ENCODE measurements at regions not wholly inside any gene's neighbourhood (a gene's known extent, or its start where the extent isn't known, plus 50 kb on each side); places are given as distances from the start of the nearest gene placed in this dataset.

DNA sequence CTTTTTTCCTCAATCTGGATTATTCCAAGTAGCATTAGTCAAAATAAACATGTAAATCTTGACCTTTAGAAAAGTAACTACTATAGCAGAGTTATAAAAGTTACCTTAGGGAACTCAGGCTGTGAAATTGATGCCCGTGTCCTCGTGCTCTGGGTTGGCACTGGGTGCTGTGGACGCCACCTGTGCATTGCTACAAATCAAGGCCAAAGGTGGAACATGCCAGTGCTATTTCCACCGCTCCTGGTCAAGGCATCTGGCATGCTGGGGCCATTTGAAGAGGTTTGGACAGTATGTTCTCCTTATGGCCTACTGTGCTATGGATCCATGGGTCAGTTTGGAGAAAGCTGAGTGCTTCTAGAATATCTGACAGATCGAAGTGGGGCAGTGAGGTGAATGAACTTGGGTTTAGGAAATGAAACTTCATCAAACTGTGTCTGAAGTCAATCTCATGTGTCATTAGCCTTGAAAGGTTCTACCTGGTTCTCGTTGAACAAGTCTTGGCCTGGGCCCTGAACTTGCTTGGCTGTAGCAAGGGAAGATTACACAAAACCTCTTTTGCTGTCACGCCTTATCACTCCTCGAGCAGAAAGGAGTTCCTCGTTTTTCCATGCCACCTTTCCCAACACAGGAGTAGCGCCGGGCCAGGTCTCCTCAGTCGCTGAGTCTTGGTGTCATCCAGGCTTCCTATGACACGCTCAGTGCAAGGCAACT, 397.6 kb upstream of the RGMA start:
- DNase-seq (ENCODE audit: low read depth): no peak

DNA sequence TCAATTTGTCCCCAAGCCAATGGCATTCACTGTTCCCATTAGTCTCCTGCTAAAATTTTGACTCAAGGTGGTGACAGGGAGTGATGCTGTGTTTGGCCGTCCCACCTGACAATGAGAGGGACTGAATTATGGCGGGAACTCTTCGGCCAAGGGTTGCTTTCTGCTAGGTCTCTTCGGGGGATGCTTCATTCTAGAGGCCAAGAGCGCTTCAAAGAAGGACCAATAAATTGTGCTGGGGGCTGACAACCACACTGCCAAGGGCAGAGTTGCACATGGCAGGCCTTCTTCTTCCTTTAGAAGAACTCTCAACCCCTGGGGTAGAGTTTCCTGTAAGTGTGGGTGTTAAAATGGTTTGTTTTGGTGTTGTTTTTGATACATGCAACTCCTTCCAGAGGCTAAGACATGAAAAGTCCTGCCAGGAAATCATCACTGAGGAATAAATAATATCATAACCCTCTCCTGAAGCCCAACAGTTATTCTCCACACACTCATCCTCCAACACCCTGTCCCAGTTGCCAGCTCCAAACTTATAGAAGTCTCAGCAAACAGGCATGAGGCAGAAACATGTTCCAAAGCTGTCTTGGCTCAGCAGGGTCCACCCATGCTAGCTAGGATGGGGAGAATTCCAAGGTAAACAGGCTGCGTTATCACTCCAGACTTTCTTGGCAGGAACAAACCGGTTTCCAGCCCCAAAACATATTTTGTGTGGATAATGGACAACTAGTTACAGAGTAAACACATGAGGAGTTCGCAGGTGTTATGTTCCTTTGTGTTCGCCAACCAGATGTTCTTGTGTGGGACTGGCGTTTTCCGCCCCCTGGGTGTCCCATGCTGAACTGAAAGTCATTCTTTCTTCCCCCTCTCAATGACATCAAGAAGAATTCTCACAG, 396.7 kb upstream of the RGMA start:
- DNase-seq (ENCODE audit: low read depth): no peak

DNA sequence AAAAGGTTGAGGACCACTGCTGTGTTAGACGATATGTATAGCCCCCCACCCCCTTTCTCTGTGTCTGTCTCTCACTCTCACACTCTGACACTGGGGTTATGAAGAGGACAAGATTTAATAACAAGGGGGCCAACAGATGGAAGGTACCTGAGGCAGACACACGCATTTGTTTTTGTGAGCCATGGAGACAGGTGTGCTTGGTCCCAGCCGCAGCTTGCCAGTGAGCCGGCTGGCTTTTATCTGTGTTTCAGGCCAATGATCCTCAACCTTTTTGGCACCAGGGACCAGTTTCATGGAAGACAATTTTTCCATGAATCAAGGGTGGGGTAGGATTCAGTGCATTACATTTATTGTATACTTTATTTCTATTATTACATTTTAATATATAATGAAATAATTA, 394.9 kb upstream of the RGMA start:
- no peak for DNase-seq (ENCODE audit: low read depth)

DNA sequence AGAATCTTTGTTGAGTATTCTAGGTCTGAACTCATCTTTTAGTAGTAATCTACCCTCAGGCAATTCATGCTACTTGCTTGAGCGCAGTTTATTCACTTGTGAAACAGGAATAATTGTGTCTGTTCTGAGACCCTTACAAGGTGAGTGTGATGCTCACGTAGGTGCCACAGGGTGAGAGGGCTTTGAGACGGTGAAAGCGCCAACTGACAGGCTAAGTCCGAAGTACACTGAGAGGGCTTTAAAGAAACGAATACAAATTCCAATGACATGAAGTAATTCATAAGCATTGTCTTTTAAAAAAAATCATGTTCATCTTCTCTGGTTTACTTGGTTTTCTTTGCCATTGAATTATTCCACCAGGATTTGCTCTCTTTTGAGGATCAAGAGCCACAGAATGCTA, 393.7 kb upstream of the RGMA start:
- DNase-seq (ENCODE audit: low read depth): no peak

DNA sequence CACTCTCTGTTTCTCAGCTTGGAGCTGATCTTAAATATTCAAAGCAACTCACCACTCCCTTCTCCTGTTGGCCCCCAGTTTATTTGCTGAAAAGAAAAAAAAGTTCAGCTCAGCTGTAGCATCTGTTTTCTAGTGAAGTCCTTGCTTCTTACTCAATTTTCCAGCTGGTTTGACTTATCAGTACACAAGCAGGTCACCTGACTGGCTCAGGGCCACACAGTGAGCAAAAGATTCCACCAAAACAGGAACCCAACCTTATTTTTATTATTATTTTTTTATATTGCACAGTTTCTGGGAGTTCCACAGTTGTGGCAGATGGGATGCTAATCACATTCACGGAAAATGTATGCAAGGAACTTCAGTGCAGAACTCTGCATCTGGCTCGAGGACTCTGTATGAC, 390.7 kb upstream of the RGMA start:
- no peak for DNase-seq (ENCODE audit: low read depth)

DNA sequence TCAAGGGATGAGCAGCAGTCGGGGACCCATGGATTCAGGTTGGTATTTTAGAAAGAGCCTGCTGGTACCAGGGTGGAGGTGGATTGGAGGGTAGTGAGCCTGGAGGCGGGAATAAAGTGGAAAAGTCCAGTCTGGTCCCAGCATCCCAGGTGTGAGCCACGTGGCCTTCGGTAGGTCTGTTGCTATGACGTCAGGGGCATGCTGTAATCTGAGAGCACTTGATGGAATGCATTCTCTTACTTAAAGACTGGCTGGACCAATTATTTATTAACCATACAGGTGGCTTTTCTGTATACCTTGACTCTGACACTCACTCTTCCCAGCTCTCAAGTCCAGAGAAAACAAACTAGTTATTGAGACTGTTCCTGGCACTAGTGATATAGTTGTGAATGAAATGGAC, 389.9 kb upstream of the RGMA start:
- no peak for DNase-seq (ENCODE audit: low read depth)

DNA sequence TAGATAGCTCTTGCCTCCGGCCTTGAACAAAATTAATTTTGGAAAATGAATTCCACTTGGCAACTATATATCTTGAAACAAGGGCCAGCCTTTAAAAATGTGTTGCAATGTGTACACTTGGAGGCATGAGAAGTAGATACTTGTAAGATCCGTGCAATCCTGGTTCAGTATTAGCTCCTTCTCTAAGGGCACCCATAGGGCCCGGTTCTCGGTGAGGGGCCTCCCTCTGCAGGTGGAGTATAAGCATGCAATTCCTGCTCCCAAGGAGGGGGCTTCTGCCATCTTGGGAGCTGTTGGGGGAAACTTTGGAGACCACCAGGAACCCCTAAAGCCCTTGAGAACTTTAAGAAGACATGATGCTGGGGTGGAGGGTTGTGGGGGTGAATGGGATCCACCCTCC, 388.7 kb upstream of the RGMA start:
- DNase-seq (ENCODE audit: low read depth): no peak

DNA sequence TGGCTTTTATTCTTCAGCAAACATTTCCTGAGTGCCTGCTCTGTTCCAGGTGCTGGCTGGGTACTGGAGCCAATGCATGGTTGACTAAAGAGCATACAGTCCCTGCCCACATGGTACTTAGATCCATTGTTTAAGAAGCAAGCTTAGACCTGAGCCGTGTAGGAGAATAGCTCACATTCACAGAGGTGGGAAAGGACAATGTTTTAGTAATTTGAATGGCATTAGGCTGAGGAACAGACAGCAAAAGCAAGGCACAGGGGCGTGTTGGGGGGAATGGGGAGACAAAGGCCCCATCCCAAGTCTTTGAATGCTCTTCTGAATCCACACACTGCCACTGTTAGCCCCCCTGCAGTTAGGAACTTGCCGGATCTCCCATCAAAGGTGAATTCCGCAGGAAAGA, 388.2 kb upstream of the RGMA start:
- DNase-seq (ENCODE audit: low read depth): no peak

DNA sequence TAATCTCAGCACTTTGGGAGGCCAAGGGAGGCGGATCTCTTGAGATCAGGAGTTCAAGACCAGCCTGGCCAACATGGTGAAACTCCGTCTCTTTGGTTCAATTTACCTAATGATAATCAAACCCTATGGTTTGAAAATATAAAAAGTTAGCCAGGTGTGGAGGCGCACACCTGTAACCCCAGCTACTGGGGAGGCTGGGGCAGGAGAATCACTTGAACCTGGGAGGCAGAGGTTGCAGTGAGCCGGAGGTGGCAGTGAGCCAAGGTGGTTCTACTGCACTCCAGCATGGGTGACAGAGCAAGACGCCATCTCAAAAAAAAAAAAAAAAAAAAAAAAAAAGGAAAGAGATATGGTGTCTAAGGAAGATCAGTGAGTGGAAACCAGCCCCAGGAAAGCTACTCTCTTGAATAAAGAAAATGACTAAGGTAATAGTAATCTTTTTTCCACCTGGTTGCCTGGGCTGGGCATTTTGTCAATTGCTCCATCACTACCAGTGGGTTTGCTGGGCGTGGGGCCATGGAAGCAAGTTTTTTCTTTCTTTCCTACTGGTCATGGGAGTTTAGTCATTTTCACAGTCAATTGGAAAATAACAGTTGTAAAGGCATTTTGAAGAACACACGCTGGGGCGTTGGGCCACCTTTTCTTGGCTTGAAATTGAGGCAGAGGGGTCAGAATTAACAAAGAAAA, 387.6 kb upstream of the RGMA start:
- no peak for DNase-seq (ENCODE audit: low read depth)

DNA sequence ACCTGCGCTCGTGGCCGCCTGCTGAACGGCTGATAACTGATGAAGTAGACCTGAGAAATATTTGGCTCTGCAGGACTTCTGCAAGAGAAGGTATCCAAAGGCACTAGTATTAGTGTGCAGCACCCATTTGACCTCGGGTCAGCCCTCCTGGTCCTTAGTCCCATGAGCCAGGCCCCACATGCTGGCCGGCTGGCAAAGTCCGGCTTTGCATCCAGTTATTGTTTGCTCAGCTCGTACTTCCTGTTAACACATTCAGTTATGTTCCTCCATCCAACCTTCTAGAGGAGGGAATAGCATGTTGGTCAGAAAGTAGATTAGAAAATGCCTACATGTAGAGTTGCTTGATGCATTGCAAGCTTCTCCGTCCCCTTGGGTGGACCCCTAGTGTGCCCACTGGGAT, 385.7 kb upstream of the RGMA start:
- DNase-seq (ENCODE audit: low read depth): no peak

DNA sequence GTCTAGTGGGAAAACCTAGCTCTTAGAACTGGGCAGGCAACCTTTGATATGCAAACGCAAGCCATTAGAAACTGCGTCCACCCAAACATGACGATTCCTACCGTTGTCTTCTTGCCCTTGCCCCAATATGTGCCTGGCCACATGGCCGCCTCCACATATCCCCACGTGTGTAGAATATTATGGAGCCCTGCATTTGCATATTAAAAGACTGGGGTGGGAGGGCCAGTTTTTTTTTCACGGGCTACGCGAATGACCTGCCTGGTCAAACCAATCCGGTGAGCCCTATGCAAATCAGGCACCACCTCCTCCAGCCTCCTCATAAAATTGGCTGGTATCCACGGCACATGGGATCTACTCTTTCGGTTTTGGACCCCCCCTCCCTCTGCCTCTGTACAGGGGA, 381.0 kb upstream of the RGMA start:
- DNase-seq (ENCODE audit: low read depth): no peak

DNA sequence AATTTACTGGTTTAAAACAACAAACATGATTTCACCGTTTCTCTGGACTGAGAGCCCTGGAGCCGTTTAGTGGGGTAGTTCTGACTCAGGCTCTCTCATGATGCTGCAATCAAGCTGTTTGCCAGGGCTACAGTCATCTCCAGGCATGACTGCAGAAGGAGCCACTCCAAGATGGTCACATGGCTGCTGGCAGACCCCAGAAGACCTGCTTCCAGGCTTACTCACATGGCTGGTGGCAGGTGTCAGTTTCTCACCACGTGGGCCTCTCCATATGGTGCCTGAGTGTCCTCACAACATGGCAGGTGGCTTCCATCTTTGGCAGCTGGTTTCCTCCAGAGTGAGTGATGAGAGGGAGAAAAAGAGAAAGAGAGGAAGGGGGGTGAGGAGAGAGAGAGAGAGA, 378.3 kb upstream of the RGMA start:
- DNase-seq (ENCODE audit: low read depth): no peak

DNA sequence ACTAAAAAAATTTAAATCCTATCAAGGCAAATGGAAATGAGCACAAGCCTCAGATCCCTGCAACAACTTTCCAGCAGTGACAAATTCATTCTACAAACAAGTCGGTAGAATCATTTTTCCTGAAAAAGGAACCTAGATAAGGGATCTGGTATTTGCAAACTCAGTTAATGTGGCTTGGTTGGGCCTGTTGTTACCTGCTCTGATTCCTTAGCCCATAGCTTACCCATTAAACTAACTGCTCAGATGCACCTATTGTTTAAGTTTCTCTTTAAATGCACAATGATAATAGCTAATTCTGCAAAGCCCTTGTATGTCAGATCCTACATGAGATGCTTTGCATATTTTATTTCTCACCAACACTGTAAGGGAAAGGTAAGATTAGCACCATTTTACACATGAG, 377.4 kb upstream of the RGMA start:
- DNase-seq (ENCODE audit: low read depth): no peak

DNA sequence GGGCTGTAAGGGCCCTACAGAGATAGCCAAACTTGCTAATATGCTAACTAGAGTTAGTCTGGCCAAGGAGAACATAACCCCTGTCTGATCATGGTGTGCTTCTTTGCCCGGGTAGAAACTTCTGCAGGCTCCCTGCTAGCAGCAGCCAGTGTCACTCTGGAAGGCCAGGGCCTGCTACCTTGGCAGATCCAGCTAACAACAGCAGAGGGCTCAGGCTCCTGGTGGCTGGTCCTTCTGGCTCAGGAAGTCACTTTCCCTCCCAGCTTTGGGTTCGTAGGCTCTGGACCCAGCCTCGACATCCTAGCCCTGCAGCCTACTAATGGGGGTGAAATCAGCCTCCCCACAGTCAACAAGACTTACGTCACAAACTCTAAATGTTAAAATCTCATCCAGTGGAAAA, 373.7 kb upstream of the RGMA start:
- DNase-seq (ENCODE audit: low read depth): no peak

DNA sequence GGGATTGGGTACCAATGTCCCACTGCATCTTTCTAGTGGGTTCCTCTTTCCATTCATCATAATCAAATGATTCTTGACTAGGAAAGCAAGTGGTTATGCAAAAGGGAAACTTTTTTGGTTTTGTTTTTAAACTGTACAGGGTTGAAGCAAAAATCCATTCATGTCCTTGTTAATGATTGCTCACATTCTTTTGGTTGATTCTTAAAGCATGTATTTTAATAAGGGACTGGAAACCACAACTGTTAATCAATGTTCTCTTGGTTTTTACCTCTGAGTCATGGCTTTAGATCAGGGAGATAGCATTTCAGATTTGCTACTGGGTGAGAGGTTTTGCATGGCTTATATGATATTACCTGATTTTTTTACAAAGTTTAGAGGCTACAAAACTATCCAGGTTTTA, 371.7 kb upstream of the RGMA start:
- no peak for DNase-seq (ENCODE audit: low read depth)

DNA sequence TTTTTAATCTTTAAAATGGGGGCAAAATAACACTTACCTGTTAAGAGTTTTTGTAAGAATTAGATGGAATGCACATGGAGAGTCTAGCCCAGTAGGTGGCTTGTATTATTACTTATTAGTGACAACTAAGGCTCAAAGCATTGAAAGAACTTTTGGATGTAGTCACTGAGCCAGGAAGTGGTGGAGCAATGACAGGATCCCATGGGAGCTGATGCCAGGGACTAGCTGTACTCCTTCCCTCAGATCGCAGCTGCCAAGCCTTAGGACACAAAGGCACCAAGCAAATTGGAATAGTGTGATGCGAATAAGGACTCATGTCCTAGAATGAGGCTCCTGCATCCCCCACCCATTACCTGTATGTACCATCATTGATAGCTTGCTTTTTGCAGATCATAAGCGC, 370.4 kb upstream of the RGMA start:
- no peak for DNase-seq (ENCODE audit: low read depth)

DNA sequence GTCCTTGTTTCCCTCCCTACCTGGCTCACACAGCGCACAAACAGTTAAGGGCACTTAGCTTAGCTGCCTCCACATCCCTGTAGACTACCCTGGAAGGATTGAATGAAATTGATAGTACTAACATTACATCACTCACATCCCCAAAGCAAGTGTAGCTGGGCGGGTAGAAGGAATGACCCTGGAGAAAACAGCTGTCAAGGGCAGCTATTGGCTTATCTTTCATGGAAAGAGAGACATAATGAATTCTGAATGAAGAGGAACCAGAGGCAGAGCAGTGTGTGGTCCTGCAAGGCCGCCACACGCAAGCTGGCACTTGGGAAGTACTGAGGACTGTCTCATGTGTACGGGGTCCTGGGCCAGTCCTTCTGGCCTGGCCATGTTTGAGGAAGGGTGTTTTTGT, 369.6 kb upstream of the RGMA start:
- DNase-seq (ENCODE audit: low read depth): no peak

DNA sequence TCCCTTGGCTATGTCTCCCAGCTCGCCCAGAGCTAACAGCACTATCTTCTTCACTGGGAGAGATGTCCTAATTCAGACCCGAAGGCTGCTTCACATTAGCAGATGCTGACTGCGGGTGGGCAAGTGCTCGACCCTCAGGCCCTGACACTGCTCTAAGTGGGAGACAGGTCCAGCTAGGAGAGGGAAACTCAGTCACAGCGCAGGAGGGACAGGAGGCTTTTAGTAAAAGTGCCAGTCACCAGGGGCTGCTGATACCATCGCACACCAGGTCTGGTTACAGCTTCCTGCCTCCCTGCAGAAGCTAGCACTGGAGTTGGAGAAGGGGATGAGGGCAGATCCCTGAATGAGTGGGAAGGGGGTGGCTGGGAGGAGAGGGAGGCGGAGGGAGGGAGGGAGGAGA, 365.8 kb upstream of the RGMA start:
- no peak for DNase-seq (ENCODE audit: low read depth)

DNA sequence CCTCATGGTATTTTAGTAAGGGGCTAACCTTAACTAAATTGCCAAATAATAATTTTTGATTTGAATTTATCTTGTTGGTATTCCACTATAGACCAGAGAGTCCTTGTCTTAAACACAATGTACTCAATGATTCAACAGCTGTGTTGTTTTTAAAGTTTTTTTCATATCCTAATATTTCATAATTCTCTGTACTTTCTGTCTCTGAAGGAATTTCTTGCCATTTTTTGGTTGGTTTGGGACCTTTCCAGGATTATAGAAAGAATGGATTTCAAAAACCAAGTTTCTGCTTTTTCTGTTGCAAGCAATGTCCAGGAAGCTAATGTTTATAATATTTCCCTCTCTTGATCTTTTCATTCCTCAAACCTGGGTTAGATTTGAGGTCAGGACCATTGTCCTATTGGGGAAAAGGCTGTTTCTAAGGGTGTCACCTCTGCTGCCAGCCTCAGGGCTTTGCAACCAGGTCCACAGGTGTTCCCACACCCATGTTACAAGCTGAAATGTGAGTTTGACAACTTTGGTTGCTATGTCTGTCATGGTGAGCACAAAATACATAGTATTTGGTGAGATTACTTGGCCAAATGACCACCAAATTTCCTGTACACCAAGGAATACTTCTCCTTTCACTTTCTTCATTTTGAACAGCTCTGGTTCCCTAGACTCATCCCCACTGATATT, 363.7 kb upstream of the RGMA start:
- no peak for DNase-seq (ENCODE audit: low read depth)

DNA sequence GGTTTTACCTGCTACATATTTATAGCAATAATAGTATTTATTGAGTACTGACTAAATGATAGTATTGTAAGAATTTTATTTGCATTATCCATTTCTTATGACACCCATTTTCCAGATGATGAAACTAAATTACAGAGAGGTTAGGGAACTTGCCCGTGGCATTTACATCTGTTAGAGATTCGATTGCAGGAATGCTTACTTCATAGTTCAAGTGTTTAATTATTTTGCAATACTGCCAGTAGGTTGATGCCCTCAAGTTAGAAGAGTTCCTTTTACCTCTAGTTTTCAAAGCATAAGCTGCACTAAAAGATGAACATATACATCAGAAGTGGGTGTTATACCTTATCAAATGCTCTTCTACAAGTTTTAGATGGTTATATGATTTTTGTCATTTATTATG, 362.8 kb upstream of the RGMA start:
- DNase-seq (ENCODE audit: low read depth): no peak

DNA sequence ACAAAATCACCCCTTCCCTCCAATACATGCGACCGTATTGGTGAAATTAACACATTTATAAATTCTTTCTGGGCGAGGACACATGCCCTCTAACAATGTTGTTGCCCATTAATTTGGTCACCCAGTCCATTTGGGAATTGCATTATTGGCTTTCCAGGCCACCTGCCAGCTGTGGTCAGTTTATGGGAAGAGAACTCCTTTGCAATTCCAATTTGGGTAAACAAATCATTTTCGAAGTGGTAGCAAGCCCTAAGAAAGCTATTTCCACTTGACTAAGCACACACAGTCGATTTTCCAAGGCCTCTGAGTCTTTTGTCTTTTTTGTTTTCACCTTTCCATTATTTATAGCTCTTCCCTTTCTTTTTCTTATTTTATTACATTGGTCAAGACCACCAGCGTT, 362.3 kb upstream of the RGMA start:
- DNase-seq (ENCODE audit: low read depth): no peak

DNA sequence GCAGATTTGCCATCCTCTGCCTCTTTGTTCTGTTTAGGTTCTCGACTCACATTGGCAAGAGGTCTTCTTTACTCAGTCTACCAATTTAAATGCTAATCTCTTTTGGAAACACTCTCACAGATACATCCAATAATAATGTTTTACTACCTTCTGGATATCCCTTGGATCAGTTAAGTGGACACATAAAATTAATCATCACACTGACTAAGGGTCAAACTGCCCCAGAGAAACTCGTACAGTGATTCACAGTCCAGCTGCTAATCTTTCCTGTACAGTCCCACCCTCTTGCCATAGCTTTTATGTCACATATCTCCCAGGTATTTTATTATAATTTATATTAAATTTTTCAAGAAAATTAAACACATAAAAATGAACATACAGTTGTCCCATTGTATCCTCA, 360.8 kb upstream of the RGMA start:
- DNase-seq (ENCODE audit: low read depth): no peak

Measured in LHCN-M2 (cell line).